BLaER1 (cell line): ENCODE measurements at regions not wholly inside any gene's neighbourhood (a gene's known extent, or its start where the extent isn't known, plus 50 kb on each side); places are given as distances from the start of the nearest gene placed in this dataset.

ENCODE experiments used
- H3K27ac ChIP-seq: shearing (Covaris generic); formaldehyde crosslinking; 2 replicates; pipeline ENCODE4 v1.8.1; 2022
- H3K27me3 ChIP-seq: shearing (Covaris generic); formaldehyde crosslinking; 2 replicates; pipeline ENCODE4 v1.8.1; 2022
- H3K36me3 ChIP-seq: shearing (Covaris generic); formaldehyde crosslinking; 2 replicates; pipeline ENCODE4 v1.8.1; 2022
- H3K4me1 ChIP-seq: shearing (Covaris generic); formaldehyde crosslinking; 2 replicates; pipeline ENCODE4 v1.8.1; 2022
- H3K4me2 ChIP-seq: shearing (Covaris generic); formaldehyde crosslinking; 2 replicates; pipeline ENCODE4 v1.8.1; 2022
- H3K4me3 ChIP-seq: shearing (Covaris generic); formaldehyde crosslinking; 2 replicates; pipeline ENCODE4 v1.8.1; 2022
- H3K9ac ChIP-seq: shearing (Covaris generic); formaldehyde crosslinking; 2 replicates; pipeline ENCODE4 v1.8.1; 2022
- H3K9me3 ChIP-seq: shearing (Covaris generic); formaldehyde crosslinking; 2 replicates; pipeline ENCODE4 v1.8.1; 2022
- H4K20me1 ChIP-seq: shearing (Covaris generic); formaldehyde crosslinking; 2 replicates; pipeline ENCODE4 v1.8.1; 2022
- Cebpa-rat ChIP-seq: shearing (Covaris generic); IDR thresholded peaks from 2 replicates; pipeline ENCODE4 v1.8.1; 2022

GRCh38 chrX:16517039-16517605 is 132.8 kb upstream of the S100G start:
- Histone ChIP-seq H3K9ac (no peak overlapping the region), H3K9me3 (no peaks in the 10 kb centered on the region), H3K27ac (no peak overlapping the region), H3K4me1 (no peaks in the 10 kb centered on the region), H3K27me3 (peaks cover 80% of the 10 kb centered on the region), H3K36me3 (no peaks in the 10 kb centered on the region), H4K20me1 (no peaks in the 10 kb centered on the region), H3K4me2 (no peak overlapping the region), H3K4me3 (no peak overlapping the region)
- no peak for TF ChIP-seq Cebpa-rat

DNA sequence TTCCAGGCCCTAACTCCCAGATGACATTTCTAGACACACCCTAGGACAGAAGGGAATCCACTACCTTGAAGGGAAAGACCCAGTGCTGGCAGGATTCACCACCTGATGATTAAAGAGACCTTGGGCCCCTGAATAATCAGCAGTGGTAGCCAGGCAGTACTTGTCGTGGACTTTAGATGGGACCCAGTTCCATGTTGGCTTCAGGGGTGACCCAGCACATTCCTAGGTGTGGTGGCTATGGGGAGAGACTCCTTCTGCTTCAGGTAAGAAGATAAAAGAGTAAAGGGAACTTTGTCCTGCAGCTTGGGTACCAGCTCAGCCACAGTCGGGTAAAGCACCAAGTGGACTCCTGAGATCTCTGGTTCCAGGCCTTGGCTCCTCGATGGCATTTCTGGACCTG is 131.8 kb upstream of the S100G start:
- H3K9me3 ChIP-seq = no peaks in the 10 kb centered on the region
- no peaks in the 10 kb centered on the region for H4K20me1 ChIP-seq
- TF ChIP-seq Cebpa-rat = no peak
- H3K27me3 ChIP-seq = peaks cover 80% of the 10 kb centered on the region
- H3K4me3 ChIP-seq = no peak overlapping the region
- H3K9ac ChIP-seq = no peak overlapping the region
- H3K36me3 ChIP-seq = no peaks in the 10 kb centered on the region
- H3K27ac ChIP-seq = no peak overlapping the region
- no peaks in the 10 kb centered on the region for H3K4me1 ChIP-seq
- H3K4me2 ChIP-seq = no peak overlapping the region

DNA sequence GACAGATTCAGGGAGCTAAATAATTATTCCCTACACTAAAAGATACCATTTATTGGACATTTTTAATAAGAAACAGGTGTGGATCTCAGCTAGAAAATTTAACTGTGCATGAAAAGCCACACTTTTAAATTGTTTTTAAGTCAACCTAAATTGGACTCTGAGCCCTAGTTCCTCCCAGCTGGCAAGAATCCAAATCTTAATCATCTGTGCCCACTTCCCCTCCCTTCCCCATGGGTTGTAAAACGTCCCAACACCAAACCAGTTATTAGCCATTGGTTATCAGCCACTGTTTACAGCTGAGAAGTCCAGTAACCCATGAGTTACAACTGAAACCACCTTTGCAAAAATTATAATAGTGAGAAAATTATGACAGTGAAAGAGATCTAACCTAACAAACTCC is 125.6 kb upstream of the S100G start:
- Histone ChIP-seq H3K27me3 (peaks cover 77% of the 10 kb centered on the region), H3K4me2 (no peak overlapping the region), H4K20me1 (no peaks in the 10 kb centered on the region), H3K4me3 (no peak overlapping the region), H3K9me3 (peaks cover 38% of the 10 kb centered on the region), H3K9ac (no peak overlapping the region), H3K27ac (no peak overlapping the region), H3K36me3 (no peaks in the 10 kb centered on the region), H3K4me1 (no peaks in the 10 kb centered on the region)
- no peak for TF ChIP-seq Cebpa-rat

- no peak for TF ChIP-seq Cebpa-rat
- Histone ChIP-seq H3K9ac (no peak overlapping the region), H3K27me3 (peaks cover 81% of the 10 kb centered on the region), H3K4me3 (no peak overlapping the region), H3K4me1 (no peaks in the 10 kb centered on the region), H3K36me3 (no peaks in the 10 kb centered on the region), H3K27ac (no peak overlapping the region), H3K9me3 (peaks cover 38% of the 10 kb centered on the region), H3K4me2 (no peak overlapping the region), H4K20me1 (no peaks in the 10 kb centered on the region)
Measured at GRCh38 chrX:16526003-16526402, 124.0 kb upstream of the S100G start.

GRCh38 chrX:16528620-16529019 is 121.3 kb upstream of the S100G start:
- no peak overlapping the region for H3K9ac ChIP-seq
- no peak for TF ChIP-seq Cebpa-rat
- peaks cover 38% of the 10 kb centered on the region for H3K9me3 ChIP-seq
- H3K4me3 ChIP-seq = no peak overlapping the region
- peaks cover 95% of the 10 kb centered on the region for H3K27me3 ChIP-seq
- no peaks in the 10 kb centered on the region for H4K20me1 ChIP-seq
- H3K4me1 ChIP-seq = no peaks in the 10 kb centered on the region
- H3K4me2 ChIP-seq = no peak overlapping the region
- no peaks in the 10 kb centered on the region for H3K36me3 ChIP-seq
- no peak overlapping the region for H3K27ac ChIP-seq
